GM12864 (cell line): ENCODE measurements at regions not wholly inside any gene's neighbourhood (a gene's known extent, or its start where the extent isn't known, plus 50 kb on each side); places are given as distances from the start of the nearest gene placed in this dataset.

Experiments used
- DNase-seq: peaks from one replicate; pipeline ENCODE4 v3.0.0-alpha.2; 2011; ENCODE audit warnings: low read depth
- H3K4me3 ChIP-seq: 2 replicates; pipeline ENCODE4 v1.5.1; 2011; ENCODE audit warnings: mild to moderate bottlenecking, low read depth, low read length, control low read depth
- TF ChIP-seq, protein P1 (sequence below): IDR thresholded peaks from 2 replicates; pipeline ENCODE4 v1.5.1; 2011; ENCODE audit warnings: low read depth, mild to moderate bottlenecking, moderate library complexity, low read length, control low read depth, inconsistent platforms; ENCODE audit errors: missing control alignments

DNA sequence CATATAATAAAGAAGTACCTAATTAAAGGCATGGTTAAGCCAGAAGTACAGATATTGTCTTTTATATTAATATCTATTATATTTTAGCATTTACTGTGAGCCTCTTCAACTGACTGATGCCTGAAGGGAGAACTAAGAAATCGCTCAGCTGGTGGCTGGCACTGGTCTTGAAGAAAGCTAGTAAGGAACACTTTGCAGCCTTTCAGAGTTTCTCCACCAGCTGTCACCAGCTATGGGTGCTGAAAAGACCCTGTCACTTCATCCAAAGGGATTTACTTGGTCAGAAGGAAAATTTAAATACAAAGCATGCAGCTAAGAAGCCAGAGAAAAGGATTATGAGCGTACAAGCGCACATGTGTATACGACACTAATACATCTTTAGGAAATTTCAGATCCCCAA is 525.9 kb downstream of the TMEM182 start:
- DNase-seq: no peak
- no peak overlapping the region for H3K4me3 ChIP-seq
- TF ChIP-seq, protein P1, sequence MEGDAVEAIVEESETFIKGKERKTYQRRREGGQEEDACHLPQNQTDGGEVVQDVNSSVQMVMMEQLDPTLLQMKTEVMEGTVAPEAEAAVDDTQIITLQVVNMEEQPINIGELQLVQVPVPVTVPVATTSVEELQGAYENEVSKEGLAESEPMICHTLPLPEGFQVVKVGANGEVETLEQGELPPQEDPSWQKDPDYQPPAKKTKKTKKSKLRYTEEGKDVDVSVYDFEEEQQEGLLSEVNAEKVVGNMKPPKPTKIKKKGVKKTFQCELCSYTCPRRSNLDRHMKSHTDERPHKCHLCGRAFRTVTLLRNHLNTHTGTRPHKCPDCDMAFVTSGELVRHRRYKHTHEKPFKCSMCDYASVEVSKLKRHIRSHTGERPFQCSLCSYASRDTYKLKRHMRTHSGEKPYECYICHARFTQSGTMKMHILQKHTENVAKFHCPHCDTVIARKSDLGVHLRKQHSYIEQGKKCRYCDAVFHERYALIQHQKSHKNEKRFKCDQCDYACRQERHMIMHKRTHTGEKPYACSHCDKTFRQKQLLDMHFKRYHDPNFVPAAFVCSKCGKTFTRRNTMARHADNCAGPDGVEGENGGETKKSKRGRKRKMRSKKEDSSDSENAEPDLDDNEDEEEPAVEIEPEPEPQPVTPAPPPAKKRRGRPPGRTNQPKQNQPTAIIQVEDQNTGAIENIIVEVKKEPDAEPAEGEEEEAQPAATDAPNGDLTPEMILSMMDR: no peak

DNA sequence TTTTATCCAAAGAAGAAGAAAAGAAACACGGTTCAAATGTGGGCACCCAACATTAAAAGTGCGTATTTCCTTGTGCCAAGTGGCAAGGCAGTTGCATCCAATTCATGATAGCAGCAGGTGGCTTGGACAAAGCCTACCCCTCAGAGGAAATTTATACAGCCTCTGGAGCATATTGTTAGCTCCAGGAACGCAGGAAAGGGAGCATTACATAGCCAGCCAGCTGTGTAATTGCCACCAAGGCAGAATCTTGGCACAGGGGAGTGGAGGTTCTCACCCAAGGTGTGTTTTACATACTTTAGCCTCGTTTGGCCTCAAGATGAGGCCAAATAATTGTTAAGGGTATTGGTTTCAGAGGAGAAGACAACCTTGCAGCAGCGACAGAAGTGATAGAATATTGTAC is 526.9 kb downstream of the TMEM182 start:
- no peak for DNase-seq
- TF ChIP-seq, protein P1: no peak
- H3K4me3 ChIP-seq: no peak overlapping the region

DNA sequence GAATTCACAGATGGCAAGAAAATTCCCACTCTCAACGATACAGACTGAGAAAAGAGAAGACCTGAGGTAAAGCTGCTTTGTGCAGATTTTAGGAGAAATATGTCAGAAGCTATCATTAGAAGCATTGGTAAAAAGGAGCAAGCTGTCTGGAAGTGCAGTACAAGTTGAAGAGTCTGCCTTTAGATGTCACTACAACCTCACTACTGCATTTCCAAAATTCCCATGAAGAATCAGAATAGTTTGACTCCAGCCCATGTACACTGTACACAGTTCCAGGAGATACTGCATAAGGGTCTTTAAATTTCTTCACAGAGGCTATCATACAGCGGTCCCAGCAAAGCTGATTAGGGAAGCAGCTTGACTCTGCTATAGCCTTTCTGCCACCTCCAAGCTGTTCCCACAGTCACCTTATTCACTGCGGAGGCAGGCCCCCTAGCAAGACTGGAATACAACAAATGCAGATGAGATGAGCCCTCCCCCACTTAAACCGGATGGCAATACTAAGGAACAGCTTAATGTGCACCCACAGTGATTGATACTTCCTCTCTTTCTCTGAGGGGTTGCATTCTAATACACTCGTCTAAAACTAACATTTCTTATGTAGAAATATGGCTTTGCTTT is 527.4 kb downstream of the TMEM182 start:
- TF ChIP-seq, protein P1: no peak
- no peak for DNase-seq
- no peak overlapping the region for H3K4me3 ChIP-seq

DNA sequence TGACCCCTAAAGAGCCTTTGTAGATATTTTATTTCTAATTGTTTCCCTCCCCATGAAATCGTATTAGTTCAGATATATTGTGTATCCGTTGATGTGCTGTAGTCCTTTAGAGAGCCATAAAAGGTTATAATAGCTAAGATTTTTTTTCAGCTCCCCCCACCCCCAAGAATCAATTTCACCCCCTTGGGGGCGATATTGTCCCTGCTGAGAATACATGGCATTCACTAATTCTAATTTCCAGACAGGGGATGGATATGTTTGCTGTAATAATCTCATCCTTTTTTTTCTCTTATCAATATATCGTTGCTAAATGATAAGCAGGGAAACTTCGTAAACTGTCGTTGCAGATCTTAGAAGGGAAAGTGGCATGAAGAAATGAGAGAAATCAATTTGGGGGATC is 530.7 kb downstream of the TMEM182 start:
- DNase-seq: no peak
- TF ChIP-seq, protein P1: no peak
- no peak overlapping the region for H3K4me3 ChIP-seq

DNA sequence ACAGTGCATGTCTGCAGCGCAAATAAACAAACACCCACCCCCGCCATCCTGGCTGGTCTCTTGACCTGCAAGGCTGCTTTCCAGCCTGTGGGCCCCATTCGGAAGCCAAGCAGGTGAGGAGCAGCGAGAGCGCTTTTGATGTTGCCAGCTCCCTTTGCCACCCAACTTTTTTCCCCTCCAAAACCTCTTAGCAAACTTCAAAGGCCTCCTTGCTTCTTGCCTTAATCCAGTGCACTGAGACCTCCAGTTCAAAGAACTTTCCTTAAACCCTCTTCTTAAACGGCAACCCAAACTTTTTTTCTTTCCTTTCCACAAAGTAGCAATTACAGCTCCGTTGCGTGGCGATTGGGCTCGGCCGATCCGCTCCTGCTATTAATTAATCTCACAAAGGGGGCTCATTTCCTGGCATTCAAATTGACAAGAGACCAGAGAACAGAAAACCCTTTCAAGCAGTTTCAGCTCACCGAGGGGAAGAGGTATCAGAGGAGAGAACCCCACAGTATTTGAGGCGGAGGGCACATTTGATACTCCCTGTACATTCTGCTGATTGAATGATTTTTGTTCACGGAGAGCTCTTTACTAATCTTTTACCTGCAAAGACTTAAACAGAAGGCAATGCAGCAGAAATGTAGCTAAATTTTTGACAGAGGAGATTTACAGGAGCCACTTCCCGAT is 531.4 kb downstream of the TMEM182 start:
- no peak overlapping the region for H3K4me3 ChIP-seq
- DNase-seq: no peak
- TF ChIP-seq, protein P1: no peak

DNA sequence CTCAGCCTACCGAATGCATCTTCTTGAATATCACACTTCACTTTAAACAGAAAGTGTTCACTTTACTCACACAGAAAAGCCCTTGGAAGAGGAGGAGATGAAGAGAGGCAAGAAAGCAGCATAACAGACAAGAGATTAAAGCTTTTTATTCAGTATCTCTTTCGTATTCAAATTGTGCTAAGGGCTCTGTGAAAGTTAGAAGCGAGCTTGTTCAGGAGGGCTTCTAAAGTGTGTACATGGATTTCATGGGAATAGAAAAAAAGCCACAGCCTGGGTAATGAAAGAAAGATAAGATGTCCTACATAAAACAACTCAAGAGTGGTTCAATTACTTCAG is 531.9 kb downstream of the TMEM182 start:
- DNase-seq: no peak
- H3K4me3 ChIP-seq: no peak overlapping the region
- TF ChIP-seq, protein P1: no peak

DNA sequence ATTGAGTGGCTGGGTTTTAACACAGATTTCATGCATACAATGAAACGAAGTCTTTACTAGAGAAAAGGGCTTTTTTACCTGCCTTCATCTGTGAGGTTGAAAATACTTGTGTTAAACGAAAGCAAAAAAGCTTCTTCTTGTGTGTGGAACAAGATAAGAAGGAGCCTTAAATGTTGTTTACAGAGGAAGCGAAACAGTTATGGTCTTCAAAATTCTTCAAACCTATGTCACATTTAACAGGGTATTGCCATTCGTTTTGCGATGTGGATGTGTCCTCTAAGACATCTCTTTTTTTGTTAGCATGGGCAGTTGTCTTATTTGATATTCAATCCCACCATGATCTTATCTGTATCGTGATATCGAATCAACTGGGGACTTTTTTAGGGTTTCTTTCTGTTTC is 532.6 kb downstream of the TMEM182 start:
- no peak overlapping the region for H3K4me3 ChIP-seq
- DNase-seq: no peak
- TF ChIP-seq, protein P1: no peak
